Astrocyte of the cerebellum (primary cell): ENCODE measurements at regions not wholly inside any gene's neighbourhood (a gene's known extent, or its start where the extent isn't known, plus 50 kb on each side); places are given as distances from the start of the nearest gene placed in this dataset.

Source experiments
- DNase-seq: peaks from one replicate; pipeline ENCODE4 v3.0.0-alpha.2; 2011; ENCODE audit warnings: low read depth
- H3K4me3 ChIP-seq: 2 replicates; pipeline ENCODE4 v1.5.1; 2011; ENCODE audit warnings: mild to moderate bottlenecking, low read depth, low read length, moderate library complexity
- CTCF ChIP-seq: IDR thresholded peaks from 2 replicates; pipeline ENCODE4 v1.5.1; 2012; ENCODE audit warnings: low read length, low read depth, moderate library complexity, mild to moderate bottlenecking; ENCODE audit errors: missing control alignments
- in situ Hi-C: cut with HindIII; loops from 2 replicates; pipeline ENCODE4 v1.10.0; 2017; ENCODE audit warnings: low sequenced_read_pairs

GRCh38 chr2:237184919-237185552, 99.3 kb downstream of the COPS8 start:
- in situ Hi-C loops, result no loop called here
- TF ChIP-seq CTCF, result no peak
- no peak for DNase-seq

GRCh38 chr2:237185553-237185925, 99.8 kb downstream of the COPS8 start:
- DNase-seq, result no peak
- no peak for TF ChIP-seq CTCF
- in situ Hi-C loops, result no loop called here
- no peak overlapping the region for H3K4me3 ChIP-seq

More at GRCh38 chr2:237184919-237185552, 99.3 kb downstream of the COPS8 start:
- no peak overlapping the region for H3K4me3 ChIP-seq

- in situ Hi-C loops, result no loop called here
- H3K4me3 ChIP-seq, result no peak overlapping the region
- no peak for DNase-seq
- no peak for TF ChIP-seq CTCF
Observed at GRCh38 chr2:237189799-237190198, 104.1 kb downstream of the COPS8 start.

- DNase-seq, result no peak
- TF ChIP-seq CTCF, result no peak
- in situ Hi-C loops, result no loop called here
- H3K4me3 ChIP-seq, result no peak overlapping the region
Observed at GRCh38 chr2:237190966-237191713, 105.5 kb downstream of the COPS8 start.

GRCh38 chr2:237191714-237192081, 106.0 kb downstream of the COPS8 start:
- in situ Hi-C loops, result no loop called here

GRCh38 chr2:237192881-237193280, 107.2 kb downstream of the COPS8 start:
- in situ Hi-C loops, result no loop called here
- H3K4me3 ChIP-seq, result no peak overlapping the region
- no peak for TF ChIP-seq CTCF
- no peak for DNase-seq

More at GRCh38 chr2:237191714-237192081, 106.0 kb downstream of the COPS8 start:
- H3K4me3 ChIP-seq, result no peak overlapping the region
- TF ChIP-seq CTCF, result no peak
- no peak for DNase-seq
